Activated naive CD4-positive, alpha-beta T cell treated with anti-CD3 and anti-CD28 coated beads, Interleukin-2, amount 50 U/mL, for 16 hours (primary cell): ENCODE measurements at regions not wholly inside any gene's neighbourhood (a gene's known extent, or its start where the extent isn't known, plus 50 kb on each side); places are given as distances from the start of the nearest gene placed in this dataset.

Experiments
- DNase-seq: peaks from one replicate; pipeline ENCODE4 v3.0.0-alpha.2; 2020

DNA sequence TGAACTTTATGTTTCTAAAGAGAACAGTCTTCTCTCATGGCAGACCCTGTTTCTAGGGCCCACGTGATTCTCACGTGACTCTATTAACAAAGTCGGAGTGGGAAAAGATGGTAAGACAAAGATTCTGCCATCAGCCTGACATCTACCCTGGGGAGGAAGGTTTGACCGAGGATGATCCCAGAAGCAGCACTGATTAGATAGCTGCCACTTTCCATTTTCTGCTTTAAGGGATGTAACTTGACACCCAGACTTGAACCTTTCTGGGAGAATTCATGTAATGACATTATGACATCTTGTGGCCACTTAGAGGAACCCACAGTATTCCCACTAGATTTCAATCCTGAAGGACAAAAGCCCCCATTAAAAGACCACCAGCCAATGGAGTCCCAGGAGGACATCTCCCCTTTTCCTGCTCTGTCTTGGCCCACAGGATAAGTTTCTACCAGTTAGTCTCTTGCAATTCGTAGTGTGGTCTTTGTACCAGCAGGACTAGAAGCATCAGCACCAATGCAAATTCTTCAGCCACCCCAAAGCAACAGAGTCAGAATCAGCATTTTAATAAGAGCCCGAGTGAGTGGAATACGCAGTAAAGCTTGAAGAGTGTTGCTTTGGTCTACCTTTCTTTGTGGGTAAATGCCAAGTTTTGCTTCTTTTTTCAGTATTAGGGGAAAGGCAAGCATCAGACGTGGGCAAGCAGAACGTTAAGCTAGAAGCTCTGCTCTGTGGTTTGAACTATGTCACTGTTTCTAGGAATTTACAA lies 480.5 kb upstream of the PROK2 start:
- no peak for DNase-seq

DNA sequence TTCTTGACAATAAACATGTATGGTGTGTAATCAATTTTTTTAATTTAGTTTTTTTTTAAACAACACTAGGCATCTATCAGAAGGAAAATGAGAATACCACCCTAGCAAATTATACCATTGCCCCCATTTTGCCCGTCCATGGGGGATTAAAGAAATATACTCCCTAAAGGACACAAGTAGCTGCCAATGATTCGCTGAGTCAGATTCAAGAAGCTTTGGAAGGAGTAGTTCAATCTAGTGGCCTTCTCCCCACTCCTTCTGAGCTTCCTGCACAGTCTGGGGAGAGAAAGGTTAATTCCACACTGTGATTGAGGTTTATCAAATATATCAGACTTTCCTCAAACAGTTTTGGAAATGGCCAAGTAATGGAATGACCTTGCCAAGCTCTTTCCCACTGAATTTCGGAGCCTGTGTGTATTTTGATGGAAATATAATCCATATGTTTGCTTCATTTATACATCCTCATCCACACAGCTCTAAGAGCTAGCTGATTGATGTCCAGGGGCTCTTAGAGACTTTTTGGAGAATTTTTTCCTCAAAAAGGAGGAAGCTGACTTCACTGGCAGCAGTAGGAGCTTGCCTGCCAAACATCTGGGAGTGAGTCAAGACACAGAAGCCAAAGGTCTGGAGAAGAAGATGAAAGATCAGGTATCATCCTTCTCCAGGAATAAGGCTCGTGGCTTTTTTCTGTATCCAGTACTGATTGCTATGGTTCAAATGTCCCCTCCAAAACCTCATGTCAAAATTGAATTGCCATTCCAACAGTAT lies 478.5 kb upstream of the PROK2 start:
- DNase-seq: no peak

DNA sequence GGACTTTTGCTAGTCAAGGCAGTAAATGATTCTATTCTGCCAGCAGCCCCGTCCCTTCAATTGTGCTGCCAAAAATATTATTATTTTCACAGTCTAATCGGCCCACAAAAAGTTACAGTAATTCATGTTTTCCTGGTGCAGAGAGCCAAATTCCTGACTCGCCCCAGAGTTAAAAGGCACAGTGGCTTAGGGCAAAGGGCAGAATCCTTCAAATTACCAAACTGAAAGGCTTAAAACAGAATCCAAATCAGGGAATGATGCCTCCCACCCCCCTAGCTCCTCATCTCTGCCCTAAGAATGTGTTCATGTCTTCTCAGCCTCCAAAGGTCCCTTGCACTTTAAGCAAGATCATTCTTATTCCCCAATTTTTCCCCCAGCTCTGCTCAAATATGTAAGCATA lies 477.8 kb upstream of the PROK2 start:
- no peak for DNase-seq

DNA sequence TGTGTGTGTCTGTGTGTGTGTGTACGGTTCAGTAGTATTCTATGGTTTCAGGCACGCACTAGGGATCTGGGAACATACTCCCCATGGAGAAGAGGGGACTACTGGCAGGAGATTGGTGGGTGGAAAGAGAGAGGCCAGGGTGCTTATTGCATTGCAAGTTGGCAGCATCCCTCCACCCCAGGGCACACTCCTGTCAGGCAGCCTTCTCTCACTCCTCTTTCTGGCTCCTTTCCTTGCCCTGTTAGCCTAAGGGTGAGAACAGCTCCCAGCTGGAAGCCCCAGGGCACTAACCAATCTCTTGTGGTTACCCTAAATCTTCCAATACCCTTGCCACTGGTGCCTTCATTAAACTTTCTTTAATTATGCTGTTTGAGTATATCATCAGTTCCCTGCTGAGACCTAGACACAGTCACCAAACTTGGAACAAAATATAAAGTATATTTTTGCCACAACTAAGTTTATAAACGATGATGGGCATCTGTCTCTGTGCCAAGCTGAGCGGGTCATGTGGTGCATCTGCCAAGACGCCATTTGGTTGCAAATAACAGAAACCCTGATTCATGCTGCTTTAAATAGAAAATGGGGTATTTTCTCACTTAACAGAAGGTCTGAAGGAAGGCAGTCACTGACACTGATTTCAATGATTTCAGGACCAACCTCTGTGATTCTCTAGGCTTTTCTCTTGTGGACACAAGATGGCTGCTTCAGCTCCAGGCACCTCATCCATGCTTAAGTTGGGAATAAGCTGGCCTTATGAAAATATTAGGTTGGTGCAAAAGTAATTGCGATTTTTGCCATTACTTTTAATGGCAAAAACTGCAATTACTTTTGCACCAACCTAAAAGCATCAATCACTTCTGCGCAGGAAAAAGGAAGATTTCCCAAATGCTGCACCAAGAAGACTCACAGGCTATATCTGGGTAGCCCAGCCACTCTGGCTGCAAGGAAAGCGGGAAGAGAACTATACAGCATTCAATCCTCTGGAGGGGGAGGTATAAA lies 476.9 kb upstream of the PROK2 start:
- DNase-seq: no peak

DNA sequence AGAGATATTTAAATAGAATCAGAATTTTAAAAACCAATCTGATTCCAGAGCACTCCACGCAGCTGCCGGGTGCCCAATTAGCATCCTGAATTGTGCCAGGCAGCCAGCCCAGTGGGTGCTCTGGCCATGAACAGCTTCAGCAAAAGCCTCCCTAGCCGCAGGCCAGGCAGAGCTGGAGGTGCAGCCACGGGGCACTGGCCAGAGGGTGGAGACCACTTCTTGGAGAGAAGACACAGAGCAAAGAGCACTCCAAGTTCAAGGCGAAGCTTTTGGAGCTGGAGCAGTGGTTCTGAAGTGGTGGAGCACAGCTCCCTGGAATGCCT lies 475.6 kb upstream of the PROK2 start:
- no peak for DNase-seq

DNA sequence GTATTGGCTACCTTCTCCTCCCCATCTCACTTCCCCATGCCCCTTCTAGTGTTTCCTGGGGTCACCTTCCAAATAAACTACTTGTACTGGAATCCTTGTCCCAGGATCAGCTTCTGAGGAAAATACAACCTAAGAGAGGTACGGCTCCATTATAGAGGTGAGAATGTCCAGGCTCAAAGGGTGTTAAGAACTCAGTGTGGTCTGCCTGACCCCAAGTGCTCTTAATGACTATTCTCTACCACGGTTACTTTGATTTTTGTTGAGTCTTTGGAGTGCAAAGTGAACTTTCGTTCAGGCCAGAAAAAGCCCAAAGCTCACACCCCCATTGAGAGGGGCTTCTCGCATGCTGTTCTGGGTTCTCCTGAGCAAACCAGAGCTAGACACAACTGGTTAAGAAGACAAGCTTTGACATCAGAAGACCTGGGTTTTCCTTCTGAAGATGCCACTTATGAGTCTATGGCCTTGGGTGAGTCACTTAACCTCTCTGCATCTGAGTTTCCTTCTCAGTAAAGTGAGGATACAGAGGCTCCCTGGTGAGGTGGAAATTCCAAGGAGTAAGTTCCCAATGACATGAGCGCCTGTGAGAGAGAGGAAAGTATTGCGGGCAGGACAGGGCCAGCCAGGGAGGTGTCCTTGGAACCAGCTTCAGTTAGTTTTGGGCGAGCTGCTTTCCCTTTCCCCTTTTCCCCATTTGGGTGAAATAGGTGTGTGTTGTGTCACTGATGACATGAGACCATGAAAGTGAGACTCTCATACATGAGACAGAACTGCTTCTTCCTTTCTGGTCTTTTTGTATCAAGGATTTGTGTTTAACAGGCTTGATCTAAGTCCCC lies 475.0 kb upstream of the PROK2 start:
- peak; percentile 17 for DNase-seq

DNA sequence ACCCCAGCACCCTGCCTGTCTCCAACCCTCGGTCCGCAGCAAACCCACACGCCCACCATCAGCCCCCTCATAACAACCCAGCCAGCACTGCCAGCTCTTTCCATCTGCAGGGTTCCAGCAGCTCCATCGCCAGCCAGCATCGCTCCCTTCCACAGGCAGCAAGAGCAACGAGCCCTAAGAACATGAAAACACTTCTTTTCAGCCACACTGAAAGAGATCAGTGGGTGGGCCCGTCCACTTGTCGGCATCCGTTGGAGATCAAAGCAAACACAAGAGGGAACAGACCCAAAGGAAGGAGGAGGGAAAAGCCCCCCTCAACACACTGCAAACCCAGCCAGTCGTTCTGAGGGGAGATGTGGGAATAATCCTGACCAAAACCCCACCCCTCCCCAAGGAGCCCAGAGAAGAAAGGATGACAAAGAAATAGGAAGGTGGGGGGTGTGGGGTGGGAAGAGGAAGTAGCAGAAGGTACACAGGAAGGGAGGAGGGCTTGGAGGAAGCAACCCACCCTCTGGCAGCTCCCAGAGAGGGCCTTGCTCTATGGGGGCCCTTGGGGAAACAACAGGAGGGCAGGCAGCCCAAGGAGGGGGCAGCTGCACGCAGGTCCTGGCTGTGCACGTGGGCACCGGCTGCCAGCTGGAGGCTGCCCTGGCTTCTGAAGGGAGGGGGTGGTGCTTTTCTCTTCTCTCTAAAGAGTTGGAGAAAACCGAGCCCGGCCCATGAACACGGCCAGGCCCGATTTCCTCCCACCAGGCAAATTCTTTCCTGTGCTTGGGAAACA lies 473.6 kb upstream of the PROK2 start:
- no peak for DNase-seq

DNA sequence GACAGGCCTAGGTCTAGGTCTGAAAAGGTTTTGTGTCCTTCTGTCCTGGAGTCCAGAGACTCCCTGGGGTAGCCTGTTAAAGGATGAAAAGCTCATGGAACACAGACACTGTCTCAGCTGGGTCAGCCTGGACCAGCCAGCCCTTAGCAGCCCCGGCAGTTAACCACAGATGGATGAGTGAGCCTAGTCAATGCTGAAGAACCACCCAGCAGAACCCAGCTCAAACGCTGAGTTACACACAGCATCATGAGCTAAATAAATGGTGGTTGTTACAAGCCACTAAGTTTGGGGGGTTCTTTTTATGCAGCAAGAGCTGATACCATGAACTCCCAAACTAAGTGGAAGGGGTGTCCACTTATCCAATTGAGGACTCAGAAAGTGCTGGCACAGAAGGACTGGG lies 472.8 kb upstream of the PROK2 start:
- DNase-seq: no peak

DNA sequence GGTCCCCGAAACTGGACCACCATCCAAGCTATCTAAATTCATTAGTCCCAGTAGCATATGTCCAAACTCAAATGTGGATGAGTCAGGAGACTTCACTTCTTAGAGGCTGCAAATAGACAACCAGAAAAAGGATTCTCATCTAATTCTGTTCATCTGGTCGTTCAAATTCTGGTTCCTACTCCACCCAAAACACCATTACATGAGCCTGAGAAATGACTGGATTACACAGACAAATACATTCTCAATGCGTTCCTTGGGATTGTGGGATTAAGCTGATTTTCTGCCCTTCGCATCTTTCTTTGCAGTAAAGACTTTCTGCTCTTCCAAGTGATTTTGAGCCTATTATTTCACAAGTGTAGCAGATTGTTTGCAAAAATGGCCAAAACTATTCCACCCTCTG lies 472.3 kb upstream of the PROK2 start:
- no peak for DNase-seq

DNA sequence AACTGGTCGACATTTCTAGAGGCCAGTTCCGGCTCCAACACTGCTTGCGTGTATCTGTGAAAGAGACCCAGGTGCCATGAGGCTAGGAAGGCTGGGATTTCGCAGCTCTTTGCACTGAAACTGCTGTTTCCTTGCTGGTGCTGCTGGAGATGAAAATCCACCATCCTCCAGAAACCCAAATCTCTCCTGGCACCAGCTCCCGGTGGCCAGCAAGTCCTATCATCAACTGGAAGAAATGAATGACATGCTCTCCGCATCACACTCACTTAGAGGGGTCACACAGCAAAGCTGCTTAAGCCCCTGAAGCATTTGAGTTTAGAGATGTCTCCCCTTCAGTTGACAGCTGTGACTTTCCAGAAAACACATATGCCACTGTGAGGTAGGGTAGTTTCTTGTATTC lies 471.8 kb upstream of the PROK2 start:
- no peak for DNase-seq

DNA sequence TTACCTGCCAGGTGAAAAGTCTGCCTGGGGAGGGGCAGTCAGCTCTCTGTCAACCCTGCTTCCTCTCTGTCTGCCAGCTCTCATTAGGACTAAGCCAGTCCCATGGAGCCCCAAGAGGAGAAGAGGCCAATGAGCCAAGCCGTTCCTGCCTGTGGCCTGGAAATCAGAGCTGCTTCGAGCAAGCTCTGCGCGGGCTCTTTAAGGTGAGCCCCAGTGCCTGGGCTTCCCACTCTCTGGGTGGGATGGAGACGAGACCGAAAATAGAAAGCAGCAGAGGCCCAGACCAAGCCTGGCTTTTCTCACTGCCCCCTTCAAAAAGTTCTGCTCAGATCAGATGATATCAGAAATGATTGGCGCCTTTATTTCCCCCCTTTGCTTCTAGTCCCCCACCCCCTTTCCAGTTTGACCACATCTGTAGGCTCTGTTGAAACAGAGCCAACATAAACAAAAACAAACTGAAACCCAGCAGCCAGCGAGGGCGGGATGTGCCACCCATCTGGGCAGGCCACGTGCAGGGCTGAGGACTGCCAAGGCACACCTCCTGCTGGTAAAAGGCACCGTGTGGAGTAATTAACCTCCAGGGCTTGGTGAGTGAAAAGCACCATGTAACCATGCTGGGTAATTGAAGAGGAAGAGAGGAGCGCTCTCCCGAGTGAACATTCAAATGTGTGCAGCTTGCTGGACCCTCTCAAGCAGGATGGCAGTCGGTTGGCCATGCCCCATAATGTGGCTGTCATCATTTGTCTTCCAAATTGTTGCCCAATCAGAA lies 471.0 kb upstream of the PROK2 start:
- DNase-seq: peak; percentile 30

DNA sequence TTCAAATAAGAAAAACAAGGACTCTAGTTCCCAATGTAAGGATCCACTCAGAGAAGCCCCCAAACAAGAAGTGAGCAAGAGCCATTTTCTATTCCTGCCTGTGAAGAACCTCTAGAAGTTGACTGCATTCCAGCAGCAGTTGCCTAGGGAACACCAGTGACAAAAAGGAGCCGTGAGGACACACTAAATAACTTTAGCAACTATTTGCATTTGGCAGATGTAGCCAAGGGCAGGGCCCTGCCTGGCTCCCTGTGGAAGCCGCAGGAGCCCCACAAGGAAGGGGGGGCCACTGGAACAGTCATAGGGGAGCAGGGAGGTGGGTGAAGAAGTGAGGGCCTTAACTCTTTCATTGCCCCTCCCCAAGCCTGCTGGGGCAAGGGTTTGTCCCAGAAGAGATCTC lies 470.2 kb upstream of the PROK2 start:
- no peak for DNase-seq

DNA sequence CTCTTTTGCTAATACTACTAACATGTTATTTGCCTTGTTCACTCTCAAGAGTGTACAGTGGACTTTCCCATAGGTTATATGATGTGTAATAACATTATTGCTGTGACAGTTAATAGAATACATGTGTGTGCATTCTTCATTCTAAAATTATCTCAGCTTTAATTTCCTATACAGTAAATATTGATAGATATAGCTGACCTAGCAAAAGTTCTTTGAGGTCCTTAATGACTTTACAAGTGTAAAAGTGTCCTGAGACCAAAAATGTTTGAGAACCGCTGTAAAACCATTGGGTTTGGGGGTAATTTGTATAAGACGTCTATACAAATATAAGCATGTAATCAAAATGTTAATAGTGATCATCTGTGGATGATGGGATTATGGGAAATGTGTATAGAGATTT lies 469.5 kb upstream of the PROK2 start:
- DNase-seq: no peak

DNA sequence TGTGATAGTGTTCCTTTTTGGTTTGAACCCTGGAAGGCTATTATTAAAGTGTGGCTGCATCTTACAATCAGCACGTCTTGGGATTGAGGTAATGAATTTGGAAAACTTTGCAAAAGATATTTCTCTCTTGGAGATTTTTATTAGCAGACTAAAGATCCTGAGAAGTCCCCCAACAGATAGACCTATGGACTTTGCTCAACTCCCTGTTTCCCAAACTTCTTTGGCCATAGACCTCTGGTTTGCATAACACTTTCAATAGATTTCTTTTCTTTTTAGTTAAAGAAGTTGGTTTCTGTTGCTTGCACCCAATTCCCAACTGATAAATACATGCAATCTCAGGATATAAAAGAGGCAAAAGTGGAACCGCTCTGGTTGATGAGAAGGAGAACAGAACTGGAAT lies 465.8 kb upstream of the PROK2 start:
- no peak for DNase-seq

DNA sequence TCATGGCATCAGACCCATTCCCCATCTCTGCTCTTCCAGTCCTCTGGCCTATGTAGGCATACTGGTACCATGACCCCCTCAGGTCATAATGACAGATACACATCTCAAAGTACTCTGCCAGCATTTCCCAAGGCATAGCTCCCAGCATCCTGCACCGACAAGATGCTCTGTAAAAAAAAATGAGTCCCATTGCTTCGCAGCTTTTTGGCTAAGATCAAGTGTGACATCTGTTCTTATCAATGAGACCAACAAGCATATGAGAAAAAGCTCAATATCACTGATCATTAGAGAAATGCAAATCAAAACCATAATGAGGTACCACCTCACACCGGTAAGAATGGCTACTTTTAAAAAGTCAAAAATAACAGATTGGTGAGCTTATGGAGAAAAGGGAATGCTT lies 463.9 kb upstream of the PROK2 start:
- DNase-seq: no peak

DNA sequence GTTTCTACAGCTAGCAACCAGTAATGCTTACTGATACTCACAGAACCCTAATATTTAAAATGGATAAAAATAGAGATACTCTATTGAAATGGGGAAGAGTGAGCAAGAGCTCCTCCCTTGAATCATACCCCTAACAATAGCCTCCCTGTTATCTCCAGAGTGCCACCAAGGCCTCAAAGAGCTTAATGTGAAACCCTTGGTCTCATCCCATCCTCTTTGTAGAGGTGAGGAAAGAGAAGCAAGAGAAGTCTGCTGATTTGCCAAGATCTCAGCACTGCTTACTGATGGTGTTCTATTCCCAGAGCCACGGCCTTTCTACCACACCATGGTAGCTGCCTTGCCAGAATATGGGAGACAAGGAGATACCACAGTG lies 463.4 kb upstream of the PROK2 start:
- no peak for DNase-seq

DNA sequence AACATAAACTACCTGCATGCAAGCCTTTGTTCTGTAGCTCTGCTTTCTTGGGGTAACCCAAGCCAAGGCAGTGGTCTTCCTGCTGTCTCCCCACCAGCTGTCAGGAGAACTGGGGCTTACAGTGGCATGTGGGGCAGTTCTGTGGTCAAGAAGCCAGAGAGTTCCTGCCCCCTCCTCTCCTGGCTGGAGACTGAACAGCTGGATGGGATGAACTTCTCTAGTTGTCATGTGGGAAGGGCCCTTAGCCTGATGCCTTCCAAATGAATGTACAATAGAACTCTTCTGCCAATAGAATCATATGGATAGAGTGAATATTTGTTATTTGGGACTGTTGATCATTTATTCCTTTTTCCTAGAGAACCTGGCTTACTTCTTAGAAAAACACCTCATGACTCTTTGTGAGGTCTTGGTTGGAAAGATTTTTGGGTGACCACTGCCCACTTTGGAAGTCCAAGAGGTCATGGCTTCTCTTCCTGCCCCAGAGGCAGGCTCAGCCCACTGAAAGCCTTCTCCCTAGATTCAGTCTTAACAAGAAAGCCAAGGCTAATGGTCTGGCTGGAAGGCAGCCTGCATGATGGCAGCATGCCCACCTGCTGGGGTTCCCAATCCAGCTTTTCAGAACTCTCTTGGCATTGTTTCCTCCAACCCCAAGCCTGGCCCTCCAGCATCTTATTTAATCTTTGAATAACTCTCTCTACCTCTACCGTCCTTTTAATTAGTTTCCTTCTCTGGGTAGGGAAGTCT lies 462.9 kb upstream of the PROK2 start:
- no peak for DNase-seq

DNA sequence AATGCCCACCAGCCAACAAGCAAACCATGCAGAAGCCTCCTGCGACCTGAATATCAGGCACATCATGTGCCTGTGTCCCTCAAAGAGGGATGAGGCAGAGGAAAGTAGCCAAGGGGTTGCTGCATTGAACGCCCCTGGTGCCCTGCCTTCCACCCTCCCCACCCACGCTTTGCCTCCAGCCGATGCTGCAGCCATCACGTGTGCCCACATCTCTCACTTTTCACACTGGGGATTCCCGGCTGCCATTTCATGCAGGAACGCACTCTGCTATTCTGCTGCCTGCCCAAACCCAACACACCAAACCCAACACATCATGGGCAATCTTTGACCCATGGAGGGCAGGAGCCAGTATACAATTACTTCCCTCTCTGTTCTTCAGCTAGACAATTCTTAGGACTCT lies 462.2 kb upstream of the PROK2 start:
- no peak for DNase-seq

DNA sequence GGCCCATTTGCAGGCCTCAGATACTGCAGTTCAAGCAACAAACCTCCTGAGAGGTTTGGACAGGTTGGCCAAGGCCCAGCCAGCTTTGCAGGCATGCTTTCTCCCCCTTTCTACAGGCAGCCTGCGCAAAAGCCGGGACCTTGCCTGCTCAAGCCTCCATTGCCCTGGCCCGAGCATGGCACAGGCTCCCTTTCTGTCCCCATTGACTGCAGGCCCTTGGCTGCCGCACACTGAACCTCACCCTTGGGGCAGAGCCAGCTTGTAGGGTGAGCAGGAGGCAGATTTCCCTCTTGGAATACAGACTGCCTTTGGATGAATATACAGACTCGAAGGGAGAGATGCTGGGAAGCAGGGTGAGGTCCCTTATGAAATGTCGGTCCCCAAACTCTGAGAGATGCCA lies 461.7 kb upstream of the PROK2 start:
- no peak for DNase-seq

DNA sequence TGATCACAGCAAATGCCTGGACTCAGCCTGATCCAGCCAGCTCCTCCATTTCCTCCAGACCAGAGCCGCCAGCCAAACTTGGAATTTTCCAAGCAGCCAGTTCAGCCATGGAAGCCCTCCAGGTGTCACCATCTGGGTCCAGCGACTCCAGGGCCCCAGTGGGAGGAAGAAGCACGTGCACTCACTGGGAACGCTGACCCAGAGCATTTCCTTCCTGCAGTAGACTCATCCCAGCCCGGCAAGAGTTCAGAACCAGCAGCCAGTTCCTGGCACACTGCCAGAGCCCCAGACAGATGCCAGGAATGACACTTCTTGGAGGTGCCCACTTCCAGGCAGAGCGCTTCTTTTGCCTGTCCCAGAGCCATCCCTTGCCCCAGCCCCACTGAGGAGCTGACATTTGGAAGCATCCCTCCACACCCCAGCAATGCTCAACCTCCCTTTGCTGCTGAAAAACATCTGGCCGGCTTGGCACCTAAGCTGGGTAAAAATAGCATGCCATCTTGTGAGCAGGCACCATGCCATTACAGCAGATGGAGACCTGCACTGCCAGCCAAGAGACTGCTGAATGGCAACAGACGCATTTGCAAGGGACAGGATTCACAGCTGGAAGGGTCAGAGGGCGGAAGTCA lies 460.3 kb upstream of the PROK2 start:
- DNase-seq: no peak
